Astrocyte (in vitro differentiated cells and primary cell): ENCODE measurements at regions not wholly inside any gene's neighbourhood (a gene's known extent, or its start where the extent isn't known, plus 50 kb on each side); places are given as distances from the start of the nearest gene placed in this dataset.

Experiments
- DNase-seq: peaks from one replicate; pipeline ENCODE4 v3.0.0-alpha.2; 2010; ENCODE audit warnings: low read depth
- FAIRE-seq: peaks from 2 replicates; lab custom pipeline; 2011; peaks lifted over from hg19 to GRCh38; lab: Jason Lieb, UNC
- H2AFZ ChIP-seq: 2 replicates; pipeline ENCODE4 v1.6.0; 2012; ENCODE audit warnings: low read depth, low read length, inconsistent platforms
- H3K27ac ChIP-seq: 2 replicates; pipeline ENCODE4 v1.5.1; 2011; ENCODE audit warnings: low read depth, low read length, inconsistent platforms
- H3K27me3 ChIP-seq: 2 replicates; pipeline ENCODE4 v1.6.0; 2011; ENCODE audit warnings: low read length, inconsistent platforms; ENCODE audit not compliant: insufficient read depth
- H3K36me3 ChIP-seq: 2 replicates; pipeline ENCODE4 v1.5.1; 2011; ENCODE audit warnings: low read length, inconsistent platforms; ENCODE audit not compliant: insufficient read depth
- H3K4me1 ChIP-seq: 2 replicates; pipeline ENCODE4 v1.5.1; 2011; ENCODE audit warnings: low read length, inconsistent platforms; ENCODE audit not compliant: insufficient read depth
- H3K4me2 ChIP-seq: 2 replicates; pipeline ENCODE4 v1.6.0; 2012; ENCODE audit warnings: low read length, inconsistent platforms
- H3K4me3 ChIP-seq: 2 replicates; pipeline ENCODE4 v1.5.1; 2011; ENCODE audit warnings: low read depth, mild to moderate bottlenecking, low read length, inconsistent platforms; ENCODE audit not compliant: insufficient read depth
- H3K79me2 ChIP-seq: 2 replicates; pipeline ENCODE4 v1.6.0; 2012; ENCODE audit warnings: mild to moderate bottlenecking, low read length, inconsistent platforms; ENCODE audit not compliant: insufficient read depth
- H3K9ac ChIP-seq: 2 replicates; pipeline ENCODE4 v1.6.0; 2012; ENCODE audit warnings: mild to moderate bottlenecking, low read length, inconsistent platforms
- H3K9me3 ChIP-seq: 2 replicates; pipeline ENCODE4 v1.5.1; 2012; ENCODE audit warnings: low read depth, mild to moderate bottlenecking, low read length, inconsistent platforms; ENCODE audit not compliant: insufficient read depth
- H4K20me1 ChIP-seq: 2 replicates; pipeline ENCODE4 v1.6.0; 2012; ENCODE audit warnings: low read length, inconsistent platforms; ENCODE audit not compliant: insufficient read depth
- H3K27ac Mint-ChIP-seq: one replicate; pipeline ENCODE4 v1.8.0; 2021; ENCODE audit warnings: mild to moderate bottlenecking, mixed read lengths; ENCODE audit not compliant: unreplicated experiment
- H3K27me3 Mint-ChIP-seq: one replicate; pipeline ENCODE4 v1.8.0; 2021; ENCODE audit warnings: low read depth, mixed read lengths; ENCODE audit not compliant: unreplicated experiment
- H3K36me3 Mint-ChIP-seq: one replicate; pipeline ENCODE4 v1.8.0; 2021; ENCODE audit warnings: low read depth, mixed read lengths; ENCODE audit not compliant: unreplicated experiment
- H3K4me1 Mint-ChIP-seq: one replicate; pipeline ENCODE4 v1.8.0; 2021; ENCODE audit warnings: low read depth, mixed read lengths; ENCODE audit not compliant: unreplicated experiment
- H3K4me3 Mint-ChIP-seq: one replicate; pipeline ENCODE4 v1.8.0; 2021; ENCODE audit warnings: mild to moderate bottlenecking, moderate library complexity, mixed read lengths; ENCODE audit not compliant: unreplicated experiment
- H3K9me3 Mint-ChIP-seq: one replicate; pipeline ENCODE4 v1.8.0; 2021; ENCODE audit warnings: mild to moderate bottlenecking, mixed read lengths; ENCODE audit not compliant: unreplicated experiment
- EZH2 ChIP-seq: IDR thresholded peaks from 2 replicates; pipeline ENCODE4 v1.6.1; 2012; ENCODE audit warnings: mild to moderate bottlenecking, low read length, inconsistent platforms; ENCODE audit not compliant: insufficient read depth
- TF ChIP-seq, protein P1 (sequence below): IDR thresholded peaks from 2 replicates; pipeline ENCODE4 v1.5.1; 2011; ENCODE audit warnings: low read depth, mild to moderate bottlenecking, inconsistent platforms, low read length, moderate library complexity; ENCODE audit not compliant: insufficient read depth

DNA sequence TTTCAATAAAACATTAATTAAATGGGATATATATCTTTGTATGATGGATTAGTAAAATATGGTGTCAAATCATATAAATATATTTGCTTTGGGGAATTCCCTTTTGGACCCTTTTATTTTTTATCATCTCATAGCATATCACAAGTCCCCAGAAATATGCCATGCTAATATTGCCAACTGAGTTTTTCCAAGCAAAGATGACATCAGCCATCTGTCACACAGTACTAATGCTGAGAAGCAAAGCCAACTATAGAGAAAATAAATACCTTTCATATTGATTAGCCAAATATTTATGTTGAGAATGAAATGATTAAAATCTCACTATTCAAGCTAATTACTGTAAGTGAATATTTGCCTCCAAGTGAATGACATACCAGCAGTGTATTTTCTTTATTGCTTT, 575.3 kb downstream of the ETV1 start:
- H3K4me3 Mint-ChIP-seq, result no peak overlapping the region
- DNase-seq (no peak), FAIRE-seq (no peak)
- H3K27me3 Mint-ChIP-seq, result no peaks in the 10 kb centered on the region
- Histone ChIP-seq H3K4me1 (peaks cover 3% of the 10 kb centered on the region), H3K9me3 (no peaks in the 10 kb centered on the region), H3K27ac (no peak overlapping the region), H4K20me1 (no peaks in the 10 kb centered on the region), H3K9ac (no peak overlapping the region), H3K79me2 (no peaks in the 10 kb centered on the region), H2AFZ (no peak overlapping the region), H3K4me3 (no peak overlapping the region), H3K27me3 (no peaks in the 10 kb centered on the region), H3K4me2 (peak overlapping the region; percentile 27), H3K36me3 (no peaks in the 10 kb centered on the region)
- H3K9me3 Mint-ChIP-seq, result peaks cover 3% of the 10 kb centered on the region
- H3K36me3 Mint-ChIP-seq, result no peaks in the 10 kb centered on the region
- no peak for TF ChIP-seq EZH2
- TF ChIP-seq, protein P1, sequence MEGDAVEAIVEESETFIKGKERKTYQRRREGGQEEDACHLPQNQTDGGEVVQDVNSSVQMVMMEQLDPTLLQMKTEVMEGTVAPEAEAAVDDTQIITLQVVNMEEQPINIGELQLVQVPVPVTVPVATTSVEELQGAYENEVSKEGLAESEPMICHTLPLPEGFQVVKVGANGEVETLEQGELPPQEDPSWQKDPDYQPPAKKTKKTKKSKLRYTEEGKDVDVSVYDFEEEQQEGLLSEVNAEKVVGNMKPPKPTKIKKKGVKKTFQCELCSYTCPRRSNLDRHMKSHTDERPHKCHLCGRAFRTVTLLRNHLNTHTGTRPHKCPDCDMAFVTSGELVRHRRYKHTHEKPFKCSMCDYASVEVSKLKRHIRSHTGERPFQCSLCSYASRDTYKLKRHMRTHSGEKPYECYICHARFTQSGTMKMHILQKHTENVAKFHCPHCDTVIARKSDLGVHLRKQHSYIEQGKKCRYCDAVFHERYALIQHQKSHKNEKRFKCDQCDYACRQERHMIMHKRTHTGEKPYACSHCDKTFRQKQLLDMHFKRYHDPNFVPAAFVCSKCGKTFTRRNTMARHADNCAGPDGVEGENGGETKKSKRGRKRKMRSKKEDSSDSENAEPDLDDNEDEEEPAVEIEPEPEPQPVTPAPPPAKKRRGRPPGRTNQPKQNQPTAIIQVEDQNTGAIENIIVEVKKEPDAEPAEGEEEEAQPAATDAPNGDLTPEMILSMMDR, result no peak
- H3K27ac Mint-ChIP-seq, result no peak overlapping the region
- H3K4me1 Mint-ChIP-seq, result peaks cover 5% of the 10 kb centered on the region

- H3K27me3 ChIP-seq, result no peaks in the 10 kb centered on the region
- H3K9me3 ChIP-seq, result no peaks in the 10 kb centered on the region
- no peak overlapping the region for H2AFZ ChIP-seq
- no peak overlapping the region for H3K4me3 Mint-ChIP-seq
- FAIRE-seq (no peak), DNase-seq (peak; percentile 54)
- H3K79me2 ChIP-seq, result no peaks in the 10 kb centered on the region
- TF ChIP-seq EZH2, result no peak
- TF ChIP-seq, protein P1, result no peak
- H3K27ac Mint-ChIP-seq, result no peak overlapping the region
- H3K9ac ChIP-seq, result no peak overlapping the region
- no peak overlapping the region for H3K27ac ChIP-seq
- H3K9me3 Mint-ChIP-seq, result peaks cover 3% of the 10 kb centered on the region
- H3K36me3 Mint-ChIP-seq, result no peaks in the 10 kb centered on the region
- H3K4me2 ChIP-seq, result peak overlapping the region; percentile 27
- peaks cover 3% of the 10 kb centered on the region for H3K4me1 ChIP-seq
- H3K36me3 ChIP-seq, result no peaks in the 10 kb centered on the region
- no peaks in the 10 kb centered on the region for H4K20me1 ChIP-seq
- H3K27me3 Mint-ChIP-seq, result no peaks in the 10 kb centered on the region
- H3K4me3 ChIP-seq, result no peak overlapping the region
- H3K4me1 Mint-ChIP-seq, result peaks cover 5% of the 10 kb centered on the region
Observed at GRCh38 chr7:13414661-13415107, 574.8 kb downstream of the ETV1 start.

GRCh38 chr7:13416071-13416470, 573.4 kb downstream of the ETV1 start:
- H3K36me3 ChIP-seq, result no peaks in the 10 kb centered on the region
- Mint-ChIP-seq H3K36me3 (no peaks in the 10 kb centered on the region), H3K27ac (no peak overlapping the region), H3K4me3 (no peak overlapping the region), H3K9me3 (peaks cover 3% of the 10 kb centered on the region), H3K27me3 (no peaks in the 10 kb centered on the region), H3K4me1 (peaks cover 5% of the 10 kb centered on the region)
- no peak for TF ChIP-seq EZH2
- TF ChIP-seq, protein P1, result no peak
- FAIRE-seq (no peak), DNase-seq (no peak)
- no peak overlapping the region for H2AFZ ChIP-seq
- no peaks in the 10 kb centered on the region for H4K20me1 ChIP-seq
- H3K4me3 ChIP-seq, result no peak overlapping the region
- no peak overlapping the region for H3K4me2 ChIP-seq
- H3K9me3 ChIP-seq, result no peaks in the 10 kb centered on the region
- H3K27ac ChIP-seq, result no peak overlapping the region
- no peaks in the 10 kb centered on the region for H3K27me3 ChIP-seq
- peaks cover 3% of the 10 kb centered on the region for H3K4me1 ChIP-seq
- H3K79me2 ChIP-seq, result no peaks in the 10 kb centered on the region
- H3K9ac ChIP-seq, result no peak overlapping the region
